ENCODE measurements at regions not wholly inside any gene's neighbourhood (a gene's known extent, or its start where the extent isn't known, plus 50 kb on each side); places are given as distances from the start of the nearest gene placed in this dataset.

- TF ChIP-seq CTCF (IDR thresholded peaks at IDR 0.05; ENCODE audit: low read length) (no peak), EZH2phosphoT487 (IDR thresholded peaks at IDR 0.05; ENCODE audit: low read length) (no peak), EZH2 (optimal IDR thresholded peaks at IDR 0.05; ENCODE audit: low read depth, low read length) (no peak)
Observed at GRCh38 chr4:138292321-138292720, 50.2 kb upstream of the SLC7A11 start.
